ENCODE measurements at regions not wholly inside any gene's neighbourhood (a gene's known extent, or its start where the extent isn't known, plus 50 kb on each side); places are given as distances from the start of the nearest gene placed in this dataset.

GRCh38 chr4:187389420-187389819 lies 606.2 kb upstream of the ZFP42 start:
- Histone ChIP-seq H3K4me3 (ENCODE audit: extremely low read depth in 1 of 4, insufficient read depth in 2 of 4, low read depth in 3 of 4, low read length in 4 of 4) (no peak overlapping the region), H3K23ac (ENCODE audit: insufficient read length) (no peak overlapping the region), H3K4me2 (ENCODE audit: insufficient read depth in 1 of 2, low read depth in 2 of 2, low read length in 2 of 2) (no peak overlapping the region), H4K20me1 (replicated peaks in 1 of 2; ENCODE audit: control insufficient read depth in 1 of 2, insufficient read depth in 2 of 2, low read length in 2 of 2) (no peaks in the 10 kb centered on the region), H2BK12ac (ENCODE audit: low read depth, low read length) (no peak overlapping the region), H2BK5ac (ENCODE audit: low read depth, low read length) (no peak overlapping the region), H4K5ac (ENCODE audit: insufficient read length, low read depth, low read length) (no peak overlapping the region), H2BK15ac (ENCODE audit: low read length) (no peak overlapping the region), H2AK5ac (ENCODE audit: low read depth, low read length) (no peak overlapping the region), H4K91ac (replicated peaks; ENCODE audit: insufficient read length, low read length) (no peak overlapping the region), H3K79me1 (ENCODE audit: low read depth, low read length) (no peaks in the 10 kb centered on the region), H2BK20ac (ENCODE audit: low read length) (no peak overlapping the region), H2BK120ac (replicated peaks; ENCODE audit: low read depth, low read length) (no peak overlapping the region), H3K27ac (ENCODE audit: low read depth, low read length) (no peak overlapping the region), H3K18ac (ENCODE audit: extremely low read depth, low read length) (no peak overlapping the region), H3K9ac (replicated peaks in 1 of 4; ENCODE audit: extremely low read depth in 1 of 4, low read depth in 3 of 4, low read length in 3 of 4) (no peak overlapping the region), H3K23me2 (ENCODE audit: low read depth, low read length) (no peaks in the 10 kb centered on the region), H4K8ac (ENCODE audit: extremely low read depth, insufficient read depth, low read length) (no peak overlapping the region), H3K14ac (ENCODE audit: insufficient read length) (no peak overlapping the region), H3K9me3 (ENCODE audit: insufficient read depth in 2 of 2, low read depth in 1 of 2, low read length in 1 of 2) (no peaks in the 10 kb centered on the region), H3K36me3 (ENCODE audit: control insufficient read depth in 2 of 4, insufficient read depth in 4 of 4, low read length in 3 of 4) (no peaks in the 10 kb centered on the region), H3K56ac (replicated peaks; ENCODE audit: insufficient read length, low read depth, low read length) (no peak overlapping the region), H3K4me1 (replicated peaks in 1 of 4; ENCODE audit: control insufficient read depth in 3 of 4, insufficient read depth in 4 of 4, low read length in 3 of 4) (no peaks in the 10 kb centered on the region), H3K79me2 (ENCODE audit: control insufficient read depth in 1 of 2, insufficient read depth in 2 of 2, low read length in 2 of 2) (no peaks in the 10 kb centered on the region), H2AFZ (ENCODE audit: low read length) (no peak overlapping the region), H3K4ac (replicated peaks; ENCODE audit: insufficient read length, low read depth, low read length) (no peak overlapping the region), H3K27me3 (replicated peaks in 1 of 4; ENCODE audit: control insufficient read depth in 3 of 4, extremely low read depth in 1 of 4, insufficient read depth in 3 of 4, low read length in 3 of 4) (no peaks in the 10 kb centered on the region)
- DNase-seq (ENCODE audit: low read depth in 1 of 2, low spot score in 2 of 2) (no peak), FAIRE-seq (no peak)
- 82% methylated on average over 4 of the region's 4 CpGs; no CpG with 5 or more reads in 1 of the 2 experiments for WGBS, 2 experiments (ENCODE audit: extremely low coverage in 1 of 2, insufficient coverage in 1 of 2, insufficient read length in 1 of 2, insufficient replicate concordance in 2 of 2, low coverage in 1 of 2, low lambda C conversion rate in 2 of 2, missing lambda C conversion rate in 1 of 2)
- POLR2A ChIA-PET (ENCODE audit: partially characterized antibody): interaction anchor here (0.6 kb wide), 1 partner anchor 232 kb away, joined by 3 read pairs; no protein-coding TSS in a partner anchor
- CTCF ChIA-PET (ENCODE audit: partially characterized antibody): interaction anchor here (1.2 to 1.8 kb wide), 2 partner anchors 9 kb away, joined by 4 to 8 read pairs; no protein-coding TSS in a partner anchor
- no peak for TF ChIP-seq SRF (IDR thresholded peaks at IDR 0.05; ENCODE audit: low read depth, low read length)
- TF ChIP-seq HDAC6 (IDR thresholded peaks at IDR 0.05; ENCODE audit: low read depth, low read length): no peak

All from H1 (cell line).